ENCODE measurements at regions not wholly inside any gene's neighbourhood (a gene's known extent, or its start where the extent isn't known, plus 50 kb on each side); places are given as distances from the start of the nearest gene placed in this dataset.
A peak's percentile ranks its signal among the peaks of the same experiment; 100 is the strongest.

DNA sequence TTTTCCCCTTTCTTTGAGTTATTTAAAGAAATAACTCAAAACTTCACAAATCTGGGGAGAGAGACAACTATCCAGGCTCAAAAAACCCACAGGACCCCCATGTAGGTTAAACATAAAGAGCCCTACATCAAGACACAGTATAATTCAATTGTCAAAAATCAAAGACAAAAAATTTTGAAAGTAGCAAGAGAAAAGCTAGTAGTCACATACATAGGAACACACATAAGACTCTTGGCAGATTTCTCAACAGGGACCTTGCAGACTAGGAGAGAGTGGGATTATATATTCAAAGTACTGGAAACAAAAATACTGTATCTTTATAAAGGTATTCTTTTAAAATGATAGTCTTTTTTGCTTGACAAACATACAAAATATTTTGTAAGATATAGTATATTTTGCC lies 296.9 kb downstream of the OSTF1 start:
- H3K4me3 ChIP-seq = no peak overlapping the region
- no peak for ATAC-seq (replicated peaks in 6 of 8)
- no peaks in the 10 kb centered on the region for H3K4me1 ChIP-seq (replicated peaks in 1 of 2)
- no peak overlapping the region for H3K27ac ChIP-seq
- in situ Hi-C loops (cut with MboI; ENCODE audit: low pct_unique_long_range_greater_than_20kb in 2 of 9, low sequenced_read_pairs in 9 of 9, unreplicated experiment in 9 of 9) = no loop called here

DNA sequence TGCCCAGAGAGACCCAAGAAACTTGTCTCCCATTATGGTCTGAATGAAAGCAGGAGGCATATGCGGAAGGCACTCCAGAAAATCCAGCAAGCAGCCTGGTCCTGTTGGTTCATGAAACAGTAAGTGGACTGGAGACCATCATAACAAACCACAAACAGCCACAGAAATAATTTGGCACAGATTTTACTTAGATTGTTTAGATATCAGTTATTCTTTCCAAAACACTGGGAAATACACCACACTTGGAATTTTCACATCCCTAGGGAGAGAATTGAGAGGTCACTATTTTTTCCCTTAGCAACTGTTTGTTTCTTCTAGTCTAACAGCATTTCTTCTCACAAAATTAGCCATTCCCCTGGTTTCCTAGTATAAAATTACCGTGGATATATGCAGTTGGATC lies 300.8 kb downstream of the OSTF1 start:
- no peaks in the 10 kb centered on the region for H3K4me1 ChIP-seq (replicated peaks in 1 of 2)
- 0 to 100% (median 67%) methylated on average over 1 to 2 of the region's 2 CpGs; no CpG with 5 or more reads in 3 of the 10 experiments for WGBS, 10 experiments
- no peak overlapping the region for H3K4me3 ChIP-seq
- H3K27ac ChIP-seq = no peak overlapping the region
- in situ Hi-C loops (cut with MboI; ENCODE audit: low pct_unique_long_range_greater_than_20kb in 2 of 9, low sequenced_read_pairs in 9 of 9, unreplicated experiment in 9 of 9) = no loop called here
- ATAC-seq (replicated peaks in 6 of 8) = no peak

DNA sequence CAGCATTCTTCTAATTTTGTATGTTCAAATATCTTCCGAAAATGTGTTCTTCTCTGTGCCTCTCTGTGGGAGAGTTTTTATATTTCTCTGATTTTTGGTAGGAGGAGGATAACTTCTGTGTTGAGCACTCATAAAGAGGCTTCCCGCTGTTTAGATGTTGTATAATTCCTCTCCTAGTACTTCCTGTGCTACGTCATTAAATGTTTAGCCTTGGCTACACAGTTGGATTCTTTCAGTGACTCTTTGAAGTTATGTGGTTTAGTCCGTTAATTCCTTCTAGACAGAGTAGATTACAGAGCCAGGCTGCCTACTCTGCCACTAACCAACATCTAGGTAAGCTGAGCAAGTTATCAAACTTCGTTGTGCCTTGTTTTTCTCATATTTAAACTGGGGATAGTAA lies 302.6 kb downstream of the OSTF1 start:
- Histone ChIP-seq H3K4me3 (no peak overlapping the region), H3K27ac (no peak overlapping the region), H3K4me1 (replicated peaks in 1 of 2) (no peaks in the 10 kb centered on the region)
- 0 to 83% (median 45%) methylated on average over 1 to 5 of the region's 5 CpGs for WGBS, 10 experiments
- in situ Hi-C loops (cut with MboI; ENCODE audit: low pct_unique_long_range_greater_than_20kb in 2 of 9, low sequenced_read_pairs in 9 of 9, unreplicated experiment in 9 of 9) = no loop called here
- no peak for ATAC-seq (replicated peaks in 6 of 8)

DNA sequence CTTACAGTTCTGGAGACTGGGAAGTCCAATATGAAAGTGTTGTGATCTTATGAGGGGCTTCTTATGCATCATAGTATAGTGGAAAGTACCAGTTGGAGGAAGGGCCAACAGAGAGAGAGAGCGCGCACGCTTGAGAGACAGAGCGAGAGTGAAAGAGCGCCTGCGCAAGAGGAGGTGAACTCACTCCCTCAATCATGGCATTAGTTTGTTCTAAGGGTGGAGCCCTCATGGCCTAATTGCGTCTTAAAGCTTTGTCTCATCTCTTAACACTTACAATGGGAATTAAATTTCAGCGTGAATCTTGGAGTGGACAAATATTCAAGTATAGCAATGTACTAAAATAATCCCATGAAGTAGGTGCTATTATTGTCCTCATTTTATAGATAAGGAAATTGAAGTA lies 303.2 kb downstream of the OSTF1 start:
- no peak overlapping the region for H3K4me3 ChIP-seq
- no peaks in the 10 kb centered on the region for H3K4me1 ChIP-seq (replicated peaks in 1 of 2)
- 64 to 100% (median 95%) methylated on average over 1 to 8 of the region's 8 CpGs; no CpG with 5 or more reads in 3 of the 10 experiments for WGBS, 10 experiments
- no peak for ATAC-seq (replicated peaks in 6 of 8)
- in situ Hi-C loops (cut with MboI; ENCODE audit: low pct_unique_long_range_greater_than_20kb in 2 of 9, low sequenced_read_pairs in 9 of 9, unreplicated experiment in 9 of 9) = no loop called here
- no peak overlapping the region for H3K27ac ChIP-seq

DNA sequence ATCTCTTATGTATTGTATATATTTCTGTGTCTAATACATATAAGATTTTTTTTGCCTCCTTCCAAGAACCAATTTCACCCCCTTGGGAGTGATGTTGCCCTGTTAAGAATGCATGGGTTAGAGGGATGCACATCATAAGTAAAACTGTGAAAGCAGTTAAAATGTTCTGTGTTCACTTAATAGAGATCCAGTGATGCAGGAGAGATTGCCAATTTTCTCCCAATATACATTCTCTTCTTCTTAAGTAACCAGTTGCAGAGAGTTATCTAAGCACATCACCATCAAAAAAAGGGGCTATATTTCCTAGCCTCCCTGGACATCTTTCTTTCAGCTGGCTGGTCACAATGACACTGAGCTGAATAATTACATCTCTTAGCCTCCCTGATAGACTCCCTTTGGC lies 307.0 kb downstream of the OSTF1 start:
- in situ Hi-C loops (cut with MboI; ENCODE audit: low pct_unique_long_range_greater_than_20kb in 2 of 9, low sequenced_read_pairs in 9 of 9, unreplicated experiment in 9 of 9) = no loop called here
- no peak overlapping the region for H3K27ac ChIP-seq
- no peak for ATAC-seq (replicated peaks in 6 of 8)

DNA sequence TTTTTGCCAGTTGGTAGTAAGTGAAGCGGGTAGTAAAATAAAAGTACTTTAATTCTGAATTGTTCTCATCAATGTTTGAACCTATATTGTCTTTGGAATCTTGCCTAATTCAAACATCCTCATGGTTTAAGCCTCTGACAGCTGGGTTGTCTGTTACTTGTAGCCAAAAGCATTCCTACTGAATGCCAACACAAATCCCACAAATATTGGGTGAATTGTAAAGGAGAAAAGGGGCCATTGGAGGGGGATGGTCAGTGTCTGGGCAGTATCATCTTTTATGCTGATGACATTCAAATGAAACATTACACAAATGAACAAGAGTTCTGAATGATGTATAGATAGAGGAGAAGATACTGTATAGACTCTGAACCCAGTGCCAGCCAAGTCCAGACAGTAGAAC lies 309.5 kb downstream of the OSTF1 start:
- Histone ChIP-seq H3K27ac (no peak overlapping the region), H3K4me1 (replicated peaks in 1 of 2) (no peaks in the 10 kb centered on the region), H3K4me3 (no peak overlapping the region)
- WGBS, 10 experiments = 0 to 80% (median 50%) methylated on average over 1 of the region's 1 CpG; no CpG with 5 or more reads in 3 of the 10 experiments
- in situ Hi-C loops (cut with MboI; ENCODE audit: low pct_unique_long_range_greater_than_20kb in 2 of 9, low sequenced_read_pairs in 9 of 9, unreplicated experiment in 9 of 9) = no loop called here
- no peak for ATAC-seq (replicated peaks in 6 of 8)

More for the DNA sequence above, 307.0 kb downstream of the OSTF1 start:
- no peaks in the 10 kb centered on the region for H3K4me1 ChIP-seq (replicated peaks in 1 of 2)
- H3K4me3 ChIP-seq = no peak overlapping the region

DNA sequence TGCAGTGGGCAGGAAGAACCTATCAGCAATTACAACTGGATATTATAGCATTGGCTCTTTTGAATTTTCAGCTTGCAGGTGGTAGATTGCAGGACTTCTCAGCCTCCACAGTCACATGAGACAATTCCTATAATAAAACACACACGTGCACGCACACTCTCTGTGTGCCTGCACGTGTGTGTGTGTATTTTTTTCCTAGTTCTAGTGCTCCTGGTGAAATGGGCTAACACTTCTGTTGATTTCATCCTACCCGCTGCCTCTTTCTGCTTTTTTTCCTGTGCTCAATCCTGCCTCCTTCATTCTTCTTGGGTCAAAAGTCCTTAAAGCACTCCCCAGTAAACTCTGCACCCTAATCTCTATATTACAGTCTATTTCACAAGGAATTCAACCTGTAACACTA lies 320.1 kb downstream of the OSTF1 start:
- no peak overlapping the region for H3K27ac ChIP-seq
- 0 to 100% (median 59%) methylated on average over 1 to 4 of the region's 4 CpGs; no CpG with 5 or more reads in 2 of the 10 experiments for WGBS, 10 experiments
- ATAC-seq (replicated peaks in 6 of 8) = no peak
- in situ Hi-C loops (cut with MboI; ENCODE audit: low pct_unique_long_range_greater_than_20kb in 2 of 9, low sequenced_read_pairs in 9 of 9, unreplicated experiment in 9 of 9) = no loop called here
- H3K4me3 ChIP-seq = no peak overlapping the region
- no peaks in the 10 kb centered on the region for H3K4me1 ChIP-seq (replicated peaks in 1 of 2)

DNA sequence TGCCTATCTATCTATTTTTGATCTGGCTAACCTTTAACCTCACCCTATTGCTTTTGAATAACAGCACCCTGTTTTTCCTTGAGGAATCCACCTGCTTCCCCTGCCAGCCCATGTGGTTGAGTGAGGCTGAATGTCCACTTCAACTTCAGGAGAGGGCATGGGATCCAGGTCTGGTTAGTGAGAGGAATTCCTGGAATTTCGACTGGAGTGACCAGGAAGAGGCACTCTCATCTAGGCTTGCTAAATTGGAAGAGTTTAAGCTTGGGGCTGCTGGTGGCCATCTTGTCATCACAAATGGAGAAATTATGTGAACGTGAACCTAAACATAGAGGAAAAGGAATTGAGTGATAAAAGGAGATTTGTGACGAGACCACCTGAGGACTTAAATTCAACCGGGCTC lies 322.1 kb downstream of the OSTF1 start:
- peaks cover 3 to 9% of the 10 kb centered on the region in 2 donors for H3K4me1 ChIP-seq (replicated peaks in 1 of 2)
- H3K27ac ChIP-seq = no peak overlapping the region
- ATAC-seq (replicated peaks in 6 of 8) = no peak
- in situ Hi-C loops (cut with MboI; ENCODE audit: low pct_unique_long_range_greater_than_20kb in 2 of 9, low sequenced_read_pairs in 9 of 9, unreplicated experiment in 9 of 9) = no loop called here
- WGBS, 10 experiments = 0 to 100% (median 80%) methylated on average over 1 to 4 of the region's 4 CpGs; no CpG with 5 or more reads in 3 of the 10 experiments
- no peak overlapping the region for H3K4me3 ChIP-seq

DNA sequence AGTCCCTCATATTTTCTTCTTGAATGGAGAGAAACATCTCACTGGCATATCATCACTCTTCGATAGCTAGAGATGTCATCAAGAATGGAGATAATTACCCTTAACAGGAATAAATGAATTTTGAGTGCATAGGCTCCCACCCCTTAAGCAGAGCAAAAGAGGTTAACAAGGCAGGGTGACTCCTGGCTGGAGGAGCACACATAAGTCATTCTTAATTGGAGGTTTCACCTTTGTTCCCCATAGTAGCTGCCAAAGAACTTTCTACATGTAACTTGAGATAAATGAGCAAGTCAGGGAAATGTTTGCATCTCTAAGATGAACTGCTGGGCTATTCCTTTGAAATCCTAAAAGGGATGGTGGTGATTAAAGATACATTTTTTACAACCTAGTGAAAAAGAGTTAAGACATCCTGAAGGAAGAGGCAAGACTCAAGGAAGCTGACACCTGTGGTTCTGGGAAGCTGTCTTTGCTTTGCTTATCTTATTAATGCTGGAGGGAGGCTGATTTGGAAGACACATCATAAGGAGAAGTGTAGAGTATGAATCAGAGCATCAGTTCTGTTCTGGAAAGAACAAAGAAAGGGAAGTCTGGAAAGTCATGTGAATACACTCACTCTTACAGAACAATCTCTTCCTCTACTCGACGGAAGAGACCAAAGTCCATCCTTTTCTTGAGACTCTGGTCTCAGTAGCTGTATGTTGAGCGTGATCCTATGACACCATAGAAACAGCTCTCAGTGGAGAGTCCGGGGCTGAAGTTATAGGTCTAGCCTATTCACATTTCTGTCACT lies 326.3 kb downstream of the OSTF1 start:
- no peak overlapping the region for H3K27ac ChIP-seq
- peaks cover 3 to 9% of the 10 kb centered on the region in 2 donors for H3K4me1 ChIP-seq (replicated peaks in 1 of 2)
- H3K4me3 ChIP-seq = no peak overlapping the region
- in situ Hi-C loops (cut with MboI; ENCODE audit: low pct_unique_long_range_greater_than_20kb in 2 of 9, low sequenced_read_pairs in 9 of 9, unreplicated experiment in 9 of 9) = no loop called here
- ATAC-seq (replicated peaks in 6 of 8) = peak in 5 of 8 experiments; percentile 32 to 78 (median 70)
- 10 to 78% (median 35%) methylated on average over 1 to 5 of the region's 5 CpGs for WGBS, 10 experiments

DNA sequence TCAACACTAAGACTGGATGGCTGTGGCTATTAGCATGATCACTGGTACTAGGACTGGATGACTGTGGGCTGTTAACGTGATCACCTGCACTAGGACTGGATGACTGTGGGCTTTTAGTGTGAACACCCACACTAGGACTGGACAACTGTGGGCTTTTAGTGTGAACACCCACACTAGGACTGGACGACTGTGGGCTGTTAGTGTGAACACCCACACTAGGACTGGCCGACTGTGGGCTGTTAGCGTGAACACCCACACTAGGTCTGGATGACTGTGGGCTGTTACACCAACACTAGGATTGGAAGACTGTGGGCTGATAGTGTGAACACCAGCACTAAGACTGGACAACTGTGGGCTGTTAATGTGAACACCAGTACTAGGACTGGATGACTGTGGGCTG lies 329.2 kb downstream of the OSTF1 start:
- Histone ChIP-seq H3K4me3 (no peak overlapping the region), H3K4me1 (replicated peaks in 1 of 2) (peaks cover 3 to 9% of the 10 kb centered on the region in 2 donors), H3K27ac (no peak overlapping the region)
- WGBS, 10 experiments = 48 to 100% (median 85%) methylated on average over 1 to 4 of the region's 4 CpGs; no CpG with 5 or more reads in 6 of the 10 experiments
- in situ Hi-C loops (cut with MboI; ENCODE audit: low pct_unique_long_range_greater_than_20kb in 2 of 9, low sequenced_read_pairs in 9 of 9, unreplicated experiment in 9 of 9) = no loop called here
- no peak for ATAC-seq (replicated peaks in 6 of 8)

DNA sequence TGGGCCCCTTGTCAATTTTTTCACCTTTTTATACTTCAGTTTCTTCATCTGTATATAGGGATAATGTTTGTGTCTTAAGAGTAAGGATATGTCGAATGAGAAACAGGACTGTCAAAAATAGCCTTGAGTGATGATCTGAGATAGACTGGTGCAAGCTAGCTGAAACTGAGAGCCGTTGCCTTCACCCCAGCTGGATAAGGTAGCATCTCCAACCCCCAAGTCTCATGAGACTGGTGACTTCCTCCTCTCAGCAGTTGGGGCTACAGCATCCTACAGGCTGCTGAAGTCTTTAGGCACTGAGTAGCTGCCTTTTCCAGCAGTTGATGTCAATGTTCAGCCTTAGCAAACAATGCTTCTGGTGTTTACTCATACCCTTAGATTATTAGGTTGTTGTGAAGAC lies 330.2 kb downstream of the OSTF1 start:
- WGBS, 10 experiments = 17 to 67% (median 17%) methylated on average over 1 of the region's 2 CpGs; no CpG with 5 or more reads in 7 of the 10 experiments
- H3K4me3 ChIP-seq = no peak overlapping the region
- H3K27ac ChIP-seq = no peak overlapping the region
- in situ Hi-C loops (cut with MboI; ENCODE audit: low pct_unique_long_range_greater_than_20kb in 2 of 9, low sequenced_read_pairs in 9 of 9, unreplicated experiment in 9 of 9) = no loop called here
- no peak for ATAC-seq (replicated peaks in 6 of 8)
- H3K4me1 ChIP-seq (replicated peaks in 1 of 2) = peaks cover 3 to 9% of the 10 kb centered on the region in 2 donors

DNA sequence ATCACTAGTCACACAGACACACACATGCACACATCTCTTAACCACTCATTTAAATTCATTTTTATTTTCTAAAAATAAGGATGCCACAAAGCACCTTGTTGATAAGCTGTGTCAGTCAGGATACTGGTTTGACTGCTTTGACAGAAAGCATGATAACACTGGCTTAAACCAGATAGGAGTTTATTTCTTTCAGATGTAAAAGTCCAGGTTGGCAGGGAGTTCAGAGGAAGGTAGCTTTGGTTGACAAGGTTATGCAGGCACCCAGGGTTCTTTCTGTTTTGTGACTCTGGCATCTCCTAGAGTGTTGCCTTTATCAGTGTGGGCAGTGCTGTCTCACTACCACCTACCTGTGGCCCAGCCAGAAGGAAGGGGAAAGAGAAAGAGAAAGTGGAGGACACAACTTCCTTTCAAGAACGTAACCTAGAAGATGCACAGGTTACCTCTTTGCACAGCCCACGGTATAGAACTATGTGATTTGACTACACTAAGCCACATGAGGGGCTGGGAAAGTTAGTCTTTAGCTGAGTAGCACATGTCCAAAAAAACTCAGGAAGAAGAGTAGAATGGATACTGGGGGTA lies 334.7 kb downstream of the OSTF1 start:
- WGBS, 10 experiments = 10 to 100% (median 85%) methylated on average over 1 to 2 of the region's 2 CpGs; no CpG with 5 or more reads in 5 of the 10 experiments
- in situ Hi-C loops (cut with MboI; ENCODE audit: low pct_unique_long_range_greater_than_20kb in 2 of 9, low sequenced_read_pairs in 9 of 9, unreplicated experiment in 9 of 9) = no loop called here
- ATAC-seq (replicated peaks in 6 of 8) = no peak
- H3K4me3 ChIP-seq = no peak overlapping the region
- H3K4me1 ChIP-seq (replicated peaks in 1 of 2) = no peaks in the 10 kb centered on the region
- no peak overlapping the region for H3K27ac ChIP-seq

DNA sequence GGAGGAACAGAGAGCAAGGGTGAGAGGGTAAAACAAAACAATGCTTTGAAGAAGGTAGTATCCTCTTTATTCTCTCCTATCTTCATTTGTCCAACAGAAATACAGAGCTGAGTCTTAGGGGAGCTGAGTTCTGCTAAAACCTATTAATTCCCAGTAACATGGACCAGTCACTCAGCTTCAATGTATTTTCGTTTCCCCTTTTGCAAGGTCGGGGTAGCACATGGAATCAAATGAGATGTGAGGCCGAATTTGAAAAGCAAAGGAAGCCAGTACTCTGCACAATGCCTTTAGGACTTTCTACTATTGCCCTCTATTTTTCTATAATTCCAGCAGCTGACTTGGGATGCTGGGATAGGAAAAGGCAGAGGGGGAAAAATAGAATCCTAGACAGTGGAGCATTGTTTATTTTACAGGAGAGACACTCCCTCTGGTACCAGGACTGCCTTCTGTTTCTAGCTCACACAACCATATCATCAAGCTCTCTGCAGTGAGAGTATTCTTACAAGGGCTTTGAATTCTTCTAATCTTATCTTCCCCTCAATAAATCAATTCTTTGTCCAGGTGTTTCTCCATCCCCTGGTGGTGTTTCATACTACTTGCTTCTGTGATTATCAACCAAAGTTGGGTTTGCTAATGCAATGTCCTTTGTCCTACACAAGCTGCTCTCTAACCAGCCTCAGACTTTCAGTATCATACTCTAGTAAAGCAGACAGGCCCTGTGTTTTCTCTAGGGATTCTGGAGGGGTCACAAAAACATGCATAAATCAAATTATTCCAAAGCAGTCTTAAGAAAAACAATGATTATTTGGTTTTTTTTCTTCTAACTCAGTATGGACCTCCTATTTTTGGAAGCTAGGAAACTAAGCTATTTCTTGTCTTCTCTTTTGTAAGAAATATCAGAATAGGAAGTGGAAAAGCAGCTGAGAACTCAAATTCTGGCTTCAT lies 341.5 kb downstream of the OSTF1 start:
- H3K4me1 ChIP-seq (replicated peaks in 1 of 2) = peaks cover 0 to 4% of the 10 kb centered on the region in 2 donors
- ATAC-seq (replicated peaks in 6 of 8) = no peak
- H3K27ac ChIP-seq = no peak overlapping the region
- 0 to 83% (median 70%) methylated on average over 1 to 3 of the region's 3 CpGs; no CpG with 5 or more reads in 3 of the 10 experiments for WGBS, 10 experiments
- in situ Hi-C loops (cut with MboI; ENCODE audit: low pct_unique_long_range_greater_than_20kb in 2 of 9, low sequenced_read_pairs in 9 of 9, unreplicated experiment in 9 of 9) = no loop called here
- H3K4me3 ChIP-seq = no peak overlapping the region
